Body of pancreas (tissue), 4 donors: ENCODE measurements at regions not wholly inside any gene's neighbourhood (a gene's known extent, or its start where the extent isn't known, plus 50 kb on each side); places are given as distances from the start of the nearest gene placed in this dataset.

ENCODE experiments used
- ATAC-seq: fragments of 150-250 bp; one replicate; pipeline ENCODE4 v1.9.1; 2016
- DNase-seq, 4 donors: peaks; one replicate each; pipeline ENCODE4 v3.0.0-alpha.2; 2019
- H3K27ac ChIP-seq, 4 donors: fragments of 200-600 bp; sonication (generic); 1 replicate in 3 of 4; 2 replicates in 1 of 4; pipeline versions ENCODE4 v1.5.1 to v1.6.1; 2016 to 2019; ENCODE audit warnings: mild to moderate bottlenecking in 1 of 4, mixed read lengths in 1 of 4, moderate library complexity in 1 of 4
- H3K27me3 ChIP-seq, 2 donors: fragments of 200-600 bp; sonication (generic); one replicate each; pipeline ENCODE4 v1.6.0; 2016; ENCODE audit warnings: mild to moderate bottlenecking in 1 of 2
- H3K36me3 ChIP-seq, 2 donors: fragments of 200-600 bp; sonication (generic); replicated peaks in 1 of 2; 2 replicates each; pipeline ENCODE4 v1.5.1; 2016; ENCODE audit warnings: low read depth in 2 of 2; ENCODE audit not compliant: insufficient read depth in 1 of 2
- H3K4me1 ChIP-seq: fragments of 200-600 bp; sonication (generic); one replicate; pipeline ENCODE4 v1.6.0; 2016
- H3K4me3 ChIP-seq, 2 donors: fragments of 200-600 bp; sonication (generic); 1 replicate in 1 of 2; 2 replicates in 1 of 2; pipeline ENCODE4 v1.5.1; 2016 to 2019
- H3K9me3 ChIP-seq, 3 donors: fragments of 200-600 bp; sonication (generic); 1 replicate in 2 of 3; 2 replicates in 1 of 3; pipeline ENCODE4 v1.5.1; 2016
- POLR2A ChIP-seq, 3 donors: fragments of 450-650 bp; IDR thresholded peaks; one replicate each; pipeline ENCODE4 v1.6.1; 2016; ENCODE audit warnings: antibody characterized with exemption in 3 of 3, mild to moderate bottlenecking in 2 of 3
- WGBS, 2 donors: methylation state at CpG; one replicate each; pipeline ENCODE4 v1.1.5; 2017; 5-methylcytosine and 5-hydroxymethylcytosine counted together
- intact Hi-C: fragments of 100-400 bp; cut with DNase I; formaldehyde crosslinking; loops from one replicate; pipeline ENCODE4 v1.15.1; 2023
- TF ChIP-seq, protein P1 (sequence below), 7 experiments: fragments of 450-650 bp in 4 of 7; fragments of 200-600 bp in 3 of 7; sonication (generic) in 3 of 7; IDR thresholded peaks; one replicate each; pipeline ENCODE4 v1.5.1; 2016 to 2019; ENCODE audit warnings: antibody characterized with exemption in 7 of 7

DNA sequence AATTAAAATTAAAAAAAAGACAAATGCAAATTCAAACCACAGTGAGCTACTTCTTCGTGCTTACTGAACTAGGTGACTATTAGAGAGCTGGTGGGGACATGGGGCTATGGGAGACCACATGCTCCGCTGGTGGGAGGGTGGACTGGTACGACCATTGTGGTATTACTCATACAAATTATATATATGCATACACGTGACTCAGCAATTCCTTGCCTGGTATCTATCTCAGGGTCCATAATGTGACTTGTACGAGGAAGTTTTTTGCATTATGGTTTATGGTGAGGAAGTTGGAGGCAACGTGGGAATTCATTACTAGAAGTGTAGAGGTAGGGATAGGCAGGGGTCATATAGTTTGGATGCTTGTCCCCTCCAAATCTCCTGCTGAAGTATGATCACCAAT lies 1112.7 kb downstream of the TYW1 start:
- Histone ChIP-seq H3K27ac (no peak overlapping the region), H3K27me3 (no peaks in the 10 kb centered on the region), H3K36me3 (no peaks in the 10 kb centered on the region), H3K4me1 (no peaks in the 10 kb centered on the region), H3K9me3 (no peaks in the 10 kb centered on the region), H3K4me3 (no peak overlapping the region)
- intact Hi-C loops: no loop called here
- TF ChIP-seq, protein P1, sequence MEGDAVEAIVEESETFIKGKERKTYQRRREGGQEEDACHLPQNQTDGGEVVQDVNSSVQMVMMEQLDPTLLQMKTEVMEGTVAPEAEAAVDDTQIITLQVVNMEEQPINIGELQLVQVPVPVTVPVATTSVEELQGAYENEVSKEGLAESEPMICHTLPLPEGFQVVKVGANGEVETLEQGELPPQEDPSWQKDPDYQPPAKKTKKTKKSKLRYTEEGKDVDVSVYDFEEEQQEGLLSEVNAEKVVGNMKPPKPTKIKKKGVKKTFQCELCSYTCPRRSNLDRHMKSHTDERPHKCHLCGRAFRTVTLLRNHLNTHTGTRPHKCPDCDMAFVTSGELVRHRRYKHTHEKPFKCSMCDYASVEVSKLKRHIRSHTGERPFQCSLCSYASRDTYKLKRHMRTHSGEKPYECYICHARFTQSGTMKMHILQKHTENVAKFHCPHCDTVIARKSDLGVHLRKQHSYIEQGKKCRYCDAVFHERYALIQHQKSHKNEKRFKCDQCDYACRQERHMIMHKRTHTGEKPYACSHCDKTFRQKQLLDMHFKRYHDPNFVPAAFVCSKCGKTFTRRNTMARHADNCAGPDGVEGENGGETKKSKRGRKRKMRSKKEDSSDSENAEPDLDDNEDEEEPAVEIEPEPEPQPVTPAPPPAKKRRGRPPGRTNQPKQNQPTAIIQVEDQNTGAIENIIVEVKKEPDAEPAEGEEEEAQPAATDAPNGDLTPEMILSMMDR (IDR thresholded peaks at IDR 0.05): no peak
- TF ChIP-seq POLR2A (IDR thresholded peaks at IDR 0.05): no peak
- DNase-seq (no peak), ATAC-seq (no peak)
- 60 to 63% methylated on average over 6 of the region's 6 CpGs for WGBS, 2 donors

DNA sequence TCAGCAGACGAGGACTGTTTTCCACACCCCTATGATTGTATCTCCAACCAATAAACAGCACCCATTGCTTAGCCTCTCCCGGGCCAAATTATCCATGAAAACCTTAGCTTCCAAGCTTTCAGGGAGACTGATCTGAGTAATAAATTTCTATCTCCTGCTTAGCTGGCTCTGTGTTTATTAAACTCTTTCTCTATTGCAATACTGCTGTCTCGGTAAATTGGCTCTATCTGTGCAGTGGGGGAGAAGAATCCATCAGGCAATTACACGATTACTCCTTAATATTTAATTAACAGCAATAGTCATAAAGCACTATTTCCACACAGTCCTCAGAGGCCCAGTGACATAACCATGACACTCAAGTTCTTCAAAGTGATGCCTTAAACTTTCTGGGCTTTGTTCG lies 1122.8 kb downstream of the TYW1 start:
- DNase-seq (no peak), ATAC-seq (no peak)
- Histone ChIP-seq H3K4me1 (no peaks in the 10 kb centered on the region), H3K36me3 (no peaks in the 10 kb centered on the region), H3K27me3 (no peaks in the 10 kb centered on the region), H3K4me3 (no peak overlapping the region), H3K27ac (no peak overlapping the region), H3K9me3 (peaks cover 0 to 13% (median 0%) of the 10 kb centered on the region in 3 donors)
- TF ChIP-seq, protein P1 (IDR thresholded peaks at IDR 0.05): no peak
- no peak for TF ChIP-seq POLR2A (IDR thresholded peaks at IDR 0.05)
- WGBS, 2 donors: 70 to 86% methylated on average over 5 of the region's 5 CpGs
- intact Hi-C loops: no loop called here

DNA sequence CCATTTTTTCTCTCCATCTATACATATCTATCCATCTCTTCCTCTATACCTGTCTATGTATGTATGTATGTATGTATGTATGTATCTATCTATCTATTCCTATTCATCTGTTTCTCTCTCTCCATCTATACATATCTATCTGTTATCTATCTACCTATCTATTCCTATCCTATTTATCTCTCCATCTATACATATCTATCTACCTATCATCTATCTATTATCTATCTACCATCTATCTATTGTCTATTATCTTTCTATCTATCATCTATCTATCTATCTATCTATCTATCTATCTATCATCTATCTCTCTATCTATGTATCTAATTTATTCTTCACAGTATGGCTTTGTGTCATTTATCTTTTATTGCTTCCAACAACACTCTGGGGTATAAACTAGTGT lies 1124.4 kb downstream of the TYW1 start:
- Histone ChIP-seq H3K9me3 (peaks cover 0 to 13% (median 0%) of the 10 kb centered on the region in 3 donors), H3K27ac (no peak overlapping the region), H3K27me3 (no peaks in the 10 kb centered on the region), H3K4me1 (no peaks in the 10 kb centered on the region), H3K36me3 (no peaks in the 10 kb centered on the region), H3K4me3 (no peak overlapping the region)
- intact Hi-C loops: no loop called here
- no peak for DNase-seq
- ATAC-seq: no peak
- TF ChIP-seq, protein P1 (IDR thresholded peaks at IDR 0.05): no peak
- no peak for TF ChIP-seq POLR2A (IDR thresholded peaks at IDR 0.05)

DNA sequence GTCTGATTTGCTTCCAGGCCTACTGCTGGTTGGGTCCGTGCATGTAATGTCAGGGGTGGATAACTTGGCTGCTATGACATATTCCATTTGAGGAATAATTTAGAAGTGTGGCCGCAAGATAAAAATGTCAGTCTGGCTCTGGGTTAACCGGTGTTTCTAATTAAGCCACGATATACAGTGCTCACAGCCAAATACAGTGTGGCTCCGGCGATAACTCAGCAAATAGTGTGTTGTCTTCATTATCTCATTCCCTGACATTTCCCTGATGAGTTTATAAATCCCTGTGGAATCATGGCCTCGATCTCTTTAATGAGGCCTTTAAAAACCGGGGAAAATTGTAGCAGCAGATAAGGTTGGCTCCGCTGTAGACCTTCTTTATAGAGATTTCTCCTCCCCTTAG lies 1125.0 kb downstream of the TYW1 start:
- no peaks in the 10 kb centered on the region for H3K27me3 ChIP-seq
- ATAC-seq (no peak), DNase-seq (no peak)
- H3K4me1 ChIP-seq: no peaks in the 10 kb centered on the region
- peaks cover 0 to 13% (median 0%) of the 10 kb centered on the region in 3 donors for H3K9me3 ChIP-seq
- TF ChIP-seq, protein P1 (IDR thresholded peaks at IDR 0.05): no peak
- no peak for TF ChIP-seq POLR2A (IDR thresholded peaks at IDR 0.05)
- no peak overlapping the region for H3K27ac ChIP-seq
- no peaks in the 10 kb centered on the region for H3K36me3 ChIP-seq
- intact Hi-C loops: no loop called here
- WGBS, 2 donors: 71 to 79% methylated on average over 9 of the region's 9 CpGs
- no peak overlapping the region for H3K4me3 ChIP-seq

DNA sequence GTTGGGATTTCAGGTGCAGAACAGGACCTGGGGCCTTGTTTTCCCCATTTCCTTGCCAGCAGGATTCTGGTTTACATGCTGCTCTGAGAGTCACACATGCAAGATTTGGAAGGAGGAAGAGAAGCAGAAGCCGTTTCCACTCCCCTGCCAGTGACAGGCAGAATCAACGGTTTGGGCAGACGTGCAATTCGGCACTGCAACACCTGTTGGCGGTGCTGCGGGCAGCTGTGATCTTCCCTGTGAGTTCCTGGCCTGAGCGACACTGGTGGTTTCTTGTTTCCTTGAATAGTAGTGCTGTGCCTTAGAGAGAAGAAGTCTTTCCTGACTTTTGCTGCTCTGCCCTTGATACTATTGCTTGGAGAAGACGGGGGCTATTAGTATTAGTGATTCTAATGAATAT lies 1126.2 kb downstream of the TYW1 start:
- H3K9me3 ChIP-seq: peaks cover 0 to 13% (median 0%) of the 10 kb centered on the region in 3 donors
- WGBS, 2 donors: 75 to 86% methylated on average over 8 of the region's 8 CpGs
- no peaks in the 10 kb centered on the region for H3K27me3 ChIP-seq
- H3K36me3 ChIP-seq: no peaks in the 10 kb centered on the region
- DNase-seq: no peak
- no peak for ATAC-seq
- no peak for TF ChIP-seq POLR2A (IDR thresholded peaks at IDR 0.05)
- TF ChIP-seq, protein P1 (IDR thresholded peaks at IDR 0.05): no peak
- no peaks in the 10 kb centered on the region for H3K4me1 ChIP-seq
- intact Hi-C loops: no loop called here
- no peak overlapping the region for H3K4me3 ChIP-seq
- no peak overlapping the region for H3K27ac ChIP-seq
